ENCODE measurements at regions not wholly inside any gene's neighbourhood (a gene's known extent, or its start where the extent isn't known, plus 50 kb on each side); places are given as distances from the start of the nearest gene placed in this dataset.
A peak's percentile ranks its signal among the peaks of the same experiment; 100 is the strongest.

- TF ChIP-seq, protein P1, sequence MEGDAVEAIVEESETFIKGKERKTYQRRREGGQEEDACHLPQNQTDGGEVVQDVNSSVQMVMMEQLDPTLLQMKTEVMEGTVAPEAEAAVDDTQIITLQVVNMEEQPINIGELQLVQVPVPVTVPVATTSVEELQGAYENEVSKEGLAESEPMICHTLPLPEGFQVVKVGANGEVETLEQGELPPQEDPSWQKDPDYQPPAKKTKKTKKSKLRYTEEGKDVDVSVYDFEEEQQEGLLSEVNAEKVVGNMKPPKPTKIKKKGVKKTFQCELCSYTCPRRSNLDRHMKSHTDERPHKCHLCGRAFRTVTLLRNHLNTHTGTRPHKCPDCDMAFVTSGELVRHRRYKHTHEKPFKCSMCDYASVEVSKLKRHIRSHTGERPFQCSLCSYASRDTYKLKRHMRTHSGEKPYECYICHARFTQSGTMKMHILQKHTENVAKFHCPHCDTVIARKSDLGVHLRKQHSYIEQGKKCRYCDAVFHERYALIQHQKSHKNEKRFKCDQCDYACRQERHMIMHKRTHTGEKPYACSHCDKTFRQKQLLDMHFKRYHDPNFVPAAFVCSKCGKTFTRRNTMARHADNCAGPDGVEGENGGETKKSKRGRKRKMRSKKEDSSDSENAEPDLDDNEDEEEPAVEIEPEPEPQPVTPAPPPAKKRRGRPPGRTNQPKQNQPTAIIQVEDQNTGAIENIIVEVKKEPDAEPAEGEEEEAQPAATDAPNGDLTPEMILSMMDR (IDR thresholded peaks at IDR 0.05) = no peak
- TF ChIP-seq CEBPB (IDR thresholded peaks at IDR 0.05) (no peak), RAD21 (conservative IDR thresholded peaks at IDR 0.05 in 1 of 2, IDR thresholded peaks at IDR 0.05 in 1 of 2) (no peak), POLR2A (IDR thresholded peaks at IDR 0.05; ENCODE audit: low read length) (no peak), EHF (CRISPR knock-in tag; IDR thresholded peaks at IDR 0.05) (no peak), SMC3 (IDR thresholded peaks at IDR 0.05) (no peak), BHLHE40 (IDR thresholded peaks at IDR 0.05; ENCODE audit: low read depth, low read length) (no peak), HDAC2 (IDR thresholded peaks at IDR 0.05) (no peak), FOSL2 (IDR thresholded peaks at IDR 0.05) (no peak), FOSL2 (CRISPR knock-in tag; IDR thresholded peaks at IDR 0.05) (no peak), NR3C1 (IDR thresholded peaks at IDR 0.05) (no peak), MAFK (IDR thresholded peaks at IDR 0.05; ENCODE audit: partially characterized antibody) (peak; percentile 50)
Observed at GRCh38 chr3:72345237-72345878, 502.9 kb downstream of the SHQ1 start.
